Tibial artery (tissue), 4 donors: ENCODE measurements at regions not wholly inside any gene's neighbourhood (a gene's known extent, or its start where the extent isn't known, plus 50 kb on each side); places are given as distances from the start of the nearest gene placed in this dataset.

ENCODE experiments used
- DNase-seq, 2 donors: peaks; one replicate each; pipeline ENCODE4 v3.0.0-alpha.2; 2019
- H3K27ac ChIP-seq, 2 donors: fragments of 200-600 bp; sonication (generic) in 1 of 2; 1 replicate in 1 of 2; 2 replicates in 1 of 2; pipeline ENCODE4 v1.5.1; 2018 to 2019; ENCODE audit warnings: mild to moderate bottlenecking in 1 of 2
- H3K27me3 ChIP-seq, 2 donors: fragments of 200-600 bp; sonication (generic) in 1 of 2; one replicate each; pipeline versions ENCODE4 v1.5.1 to v1.6.0; 2016 to 2019
- H3K36me3 ChIP-seq, 3 donors: fragments of 200-600 bp; sonication (generic) in 2 of 3; one replicate each; pipeline ENCODE4 v1.5.1; 2016 to 2019; ENCODE audit warnings: mild to moderate bottlenecking in 2 of 3
- H3K4me1 ChIP-seq, 4 donors: fragments of 200-600 bp; sonication (generic) in 2 of 4; 1 replicate in 3 of 4; 2 replicates in 1 of 4; pipeline ENCODE4 v1.5.1; 2016 to 2019
- H3K4me3 ChIP-seq, 2 donors: fragments of 200-600 bp; sonication (generic) in 1 of 2; 1 replicate in 1 of 2; 2 replicates in 1 of 2; pipeline ENCODE4 v1.5.1; 2018 to 2019; ENCODE audit warnings: mild to moderate bottlenecking in 2 of 2
- H3K9me3 ChIP-seq, 3 donors: fragments of 200-600 bp; sonication (generic) in 1 of 3; one replicate each; pipeline ENCODE4 v1.5.1; 2016 to 2019
- intact Hi-C: fragments of 100-400 bp; cut with DNase I; formaldehyde crosslinking; loops from one replicate; pipeline ENCODE4 v1.15.0; 2023; ENCODE audit warnings: low total_unique reads
- TF ChIP-seq, protein P1 (sequence below), 2 experiments: fragments of 200-600 bp in 1 of 2; fragments of 450-650 bp in 1 of 2; IDR thresholded peaks; one replicate each; pipeline ENCODE4 v1.5.1; 2017 to 2019; ENCODE audit warnings: antibody characterized with exemption in 2 of 2, mild to moderate bottlenecking in 1 of 2, moderate library complexity in 1 of 2

GRCh38 chr14:34039428-34040047 lies 88.7 kb upstream of the EGLN3 start:
- Histone ChIP-seq H3K27ac (no peak overlapping the region), H3K9me3 (no peaks in the 10 kb centered on the region), H3K36me3 (no peaks in the 10 kb centered on the region), H3K4me3 (no peak overlapping the region), H3K27me3 (no peaks in the 10 kb centered on the region), H3K4me1 (no peaks in the 10 kb centered on the region)
- TF ChIP-seq, protein P1, sequence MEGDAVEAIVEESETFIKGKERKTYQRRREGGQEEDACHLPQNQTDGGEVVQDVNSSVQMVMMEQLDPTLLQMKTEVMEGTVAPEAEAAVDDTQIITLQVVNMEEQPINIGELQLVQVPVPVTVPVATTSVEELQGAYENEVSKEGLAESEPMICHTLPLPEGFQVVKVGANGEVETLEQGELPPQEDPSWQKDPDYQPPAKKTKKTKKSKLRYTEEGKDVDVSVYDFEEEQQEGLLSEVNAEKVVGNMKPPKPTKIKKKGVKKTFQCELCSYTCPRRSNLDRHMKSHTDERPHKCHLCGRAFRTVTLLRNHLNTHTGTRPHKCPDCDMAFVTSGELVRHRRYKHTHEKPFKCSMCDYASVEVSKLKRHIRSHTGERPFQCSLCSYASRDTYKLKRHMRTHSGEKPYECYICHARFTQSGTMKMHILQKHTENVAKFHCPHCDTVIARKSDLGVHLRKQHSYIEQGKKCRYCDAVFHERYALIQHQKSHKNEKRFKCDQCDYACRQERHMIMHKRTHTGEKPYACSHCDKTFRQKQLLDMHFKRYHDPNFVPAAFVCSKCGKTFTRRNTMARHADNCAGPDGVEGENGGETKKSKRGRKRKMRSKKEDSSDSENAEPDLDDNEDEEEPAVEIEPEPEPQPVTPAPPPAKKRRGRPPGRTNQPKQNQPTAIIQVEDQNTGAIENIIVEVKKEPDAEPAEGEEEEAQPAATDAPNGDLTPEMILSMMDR (IDR thresholded peaks at IDR 0.05): no peak
- DNase-seq: no peak
- intact Hi-C loops: no loop called here

- Histone ChIP-seq H3K4me1 (no peaks in the 10 kb centered on the region), H3K27me3 (no peaks in the 10 kb centered on the region), H3K9me3 (no peaks in the 10 kb centered on the region), H3K36me3 (no peaks in the 10 kb centered on the region), H3K27ac (no peak overlapping the region), H3K4me3 (no peak overlapping the region)
- intact Hi-C loops: no loop called here
- TF ChIP-seq, protein P1 (IDR thresholded peaks at IDR 0.05): no peak
- no peak for DNase-seq
Observed at GRCh38 chr14:34038358-34039057, 87.6 kb upstream of the EGLN3 start.

- Histone ChIP-seq H3K27me3 (no peaks in the 10 kb centered on the region), H3K4me3 (no peak overlapping the region), H3K27ac (no peak overlapping the region), H3K4me1 (no peaks in the 10 kb centered on the region), H3K36me3 (no peaks in the 10 kb centered on the region), H3K9me3 (no peaks in the 10 kb centered on the region)
- no peak for DNase-seq
- intact Hi-C loops: no loop called here
- TF ChIP-seq, protein P1 (IDR thresholded peaks at IDR 0.05): no peak
Observed at GRCh38 chr14:34036319-34036766, 85.5 kb upstream of the EGLN3 start.

DNA sequence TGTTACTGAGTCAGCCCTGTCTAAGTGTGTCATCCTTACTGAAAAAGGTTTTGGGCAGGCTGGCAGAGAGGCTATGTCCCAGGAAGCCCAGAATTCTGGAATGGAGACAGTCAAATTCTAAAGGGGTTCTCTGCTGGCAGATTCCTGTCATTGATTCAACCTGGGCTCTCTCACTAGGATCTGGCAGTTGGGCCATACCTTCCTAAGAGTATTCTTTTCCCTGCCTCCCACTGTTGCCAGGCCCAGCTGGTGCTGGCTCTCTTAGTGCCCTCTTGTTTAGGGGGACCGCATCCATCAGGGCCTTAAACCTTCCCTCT lies 85.0 kb upstream of the EGLN3 start:
- H3K27ac ChIP-seq: no peak overlapping the region
- no peak for DNase-seq
- no peaks in the 10 kb centered on the region for H3K27me3 ChIP-seq
- TF ChIP-seq, protein P1 (IDR thresholded peaks at IDR 0.05): no peak
- intact Hi-C loops: no loop called here
- H3K4me1 ChIP-seq: no peaks in the 10 kb centered on the region
- H3K9me3 ChIP-seq: no peaks in the 10 kb centered on the region
- H3K36me3 ChIP-seq: no peaks in the 10 kb centered on the region
- H3K4me3 ChIP-seq: no peak overlapping the region

- TF ChIP-seq, protein P1 (IDR thresholded peaks at IDR 0.05): no peak
- intact Hi-C loops: no loop called here
- Histone ChIP-seq H3K4me1 (no peaks in the 10 kb centered on the region), H3K4me3 (no peak overlapping the region), H3K27ac (no peak overlapping the region), H3K9me3 (no peaks in the 10 kb centered on the region), H3K27me3 (no peaks in the 10 kb centered on the region), H3K36me3 (no peaks in the 10 kb centered on the region)
- DNase-seq: no peak
Observed at GRCh38 chr14:34035177-34035933, 84.5 kb upstream of the EGLN3 start.
